ENCODE measurements at regions not wholly inside any gene's neighbourhood (a gene's known extent, or its start where the extent isn't known, plus 50 kb on each side); places are given as distances from the start of the nearest gene placed in this dataset.

DNA sequence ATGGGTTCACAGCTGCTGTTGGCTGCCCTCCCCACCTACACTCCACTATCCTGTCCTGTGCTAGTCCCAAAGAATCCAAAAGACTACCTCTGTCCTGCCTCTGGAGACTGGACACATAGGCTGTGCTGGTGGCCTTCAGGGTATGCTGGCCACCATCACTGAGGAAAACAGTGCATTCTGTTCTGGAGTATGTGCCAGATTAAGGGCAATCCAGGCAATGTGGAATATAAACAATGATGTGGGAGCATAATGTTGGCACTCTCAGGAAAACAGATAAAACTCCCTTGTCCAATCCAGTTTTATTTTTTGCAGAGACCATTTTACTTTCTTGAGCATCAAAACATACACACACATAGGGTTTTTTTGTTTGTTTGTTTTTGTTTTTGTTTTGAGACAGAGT is 94.3 kb downstream of the GLUL start:
- H2BK12ac ChIP-seq (ENCODE audit: insufficient read length, low read depth, low read length) = no peak overlapping the region
- H2BK15ac ChIP-seq (ENCODE audit: low read depth, low read length) = no peak overlapping the region
- H3K4me1 ChIP-seq (ENCODE audit: insufficient read depth, low read length) = no peaks in the 10 kb centered on the region
- no peak overlapping the region for H3K9ac ChIP-seq (ENCODE audit: extremely low read depth, insufficient read length, low read length)
- no peak for DNase-seq
- no peak overlapping the region for H3T11ph ChIP-seq (ENCODE audit: low read length)
- TF ChIP-seq, protein P1, sequence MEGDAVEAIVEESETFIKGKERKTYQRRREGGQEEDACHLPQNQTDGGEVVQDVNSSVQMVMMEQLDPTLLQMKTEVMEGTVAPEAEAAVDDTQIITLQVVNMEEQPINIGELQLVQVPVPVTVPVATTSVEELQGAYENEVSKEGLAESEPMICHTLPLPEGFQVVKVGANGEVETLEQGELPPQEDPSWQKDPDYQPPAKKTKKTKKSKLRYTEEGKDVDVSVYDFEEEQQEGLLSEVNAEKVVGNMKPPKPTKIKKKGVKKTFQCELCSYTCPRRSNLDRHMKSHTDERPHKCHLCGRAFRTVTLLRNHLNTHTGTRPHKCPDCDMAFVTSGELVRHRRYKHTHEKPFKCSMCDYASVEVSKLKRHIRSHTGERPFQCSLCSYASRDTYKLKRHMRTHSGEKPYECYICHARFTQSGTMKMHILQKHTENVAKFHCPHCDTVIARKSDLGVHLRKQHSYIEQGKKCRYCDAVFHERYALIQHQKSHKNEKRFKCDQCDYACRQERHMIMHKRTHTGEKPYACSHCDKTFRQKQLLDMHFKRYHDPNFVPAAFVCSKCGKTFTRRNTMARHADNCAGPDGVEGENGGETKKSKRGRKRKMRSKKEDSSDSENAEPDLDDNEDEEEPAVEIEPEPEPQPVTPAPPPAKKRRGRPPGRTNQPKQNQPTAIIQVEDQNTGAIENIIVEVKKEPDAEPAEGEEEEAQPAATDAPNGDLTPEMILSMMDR (conservative IDR thresholded peaks at IDR 0.05) = no peak
- H3K27ac ChIP-seq (ENCODE audit: insufficient read length, low read depth, low read length) = no peak overlapping the region
- no peak overlapping the region for H3K4ac ChIP-seq (ENCODE audit: low read depth, low read length)
- no peak overlapping the region; the same call in 1 of the 2 replicates for H3K14ac ChIP-seq (ENCODE audit: insufficient read depth, low read length)
- peaks cover 14 to 20% of the 10 kb centered on the region in 2 experiments for H3K4me1 Mint-ChIP-seq
- H3K27me3 ChIP-seq (ENCODE audit: insufficient read depth, low read length) = no peaks in the 10 kb centered on the region
- no peak overlapping the region for H3K27ac Mint-ChIP-seq
- no peak overlapping the region for H2AK5ac ChIP-seq (ENCODE audit: insufficient read length, low read length)
- H3K23me2 ChIP-seq (ENCODE audit: insufficient read length, low read depth, low read length, poor library complexity, severe bottlenecking) = no peaks in the 10 kb centered on the region
- H2BK5ac ChIP-seq (ENCODE audit: insufficient read length, low read length) = no peak overlapping the region
- H4K91ac ChIP-seq (ENCODE audit: insufficient read length, low read depth, low read length) = no peak overlapping the region
- no peak overlapping the region for H3K23ac ChIP-seq (ENCODE audit: insufficient read length, low read depth, low read length)
- H4K8ac ChIP-seq (replicated peaks; ENCODE audit: insufficient read length, low read depth, low read length) = no peak overlapping the region
- H3K27me3 Mint-ChIP-seq (ENCODE audit: low read depth) = no peaks in the 10 kb centered on the region
- no peak overlapping the region for H3K4me2 ChIP-seq (ENCODE audit: insufficient read depth, insufficient read length, low read length)
- H3K56ac ChIP-seq (ENCODE audit: insufficient read length, low read depth, low read length) = no peak overlapping the region
- H3K79me1 ChIP-seq (ENCODE audit: insufficient read depth, low read depth, low read length, poor library complexity, severe bottlenecking) = no peaks in the 10 kb centered on the region
- H4K5ac ChIP-seq (ENCODE audit: insufficient read length, low read depth, low read length) = no peak overlapping the region
- H2BK120ac ChIP-seq (ENCODE audit: low read depth, low read length, poor library complexity, severe bottlenecking) = no peak overlapping the region
- no peak overlapping the region for H3K18ac ChIP-seq (ENCODE audit: insufficient read length, low read depth, low read length)
- H4K20me1 ChIP-seq (ENCODE audit: control insufficient read depth, insufficient read depth, insufficient read length) = no peaks in the 10 kb centered on the region
- no peaks in the 10 kb centered on the region for H3K79me2 ChIP-seq (ENCODE audit: insufficient read depth, low read length)
- H2AFZ ChIP-seq (ENCODE audit: low read length) = no peak overlapping the region
- no peaks in the 10 kb centered on the region for H3K9me3 Mint-ChIP-seq
- no peak overlapping the region for H2BK20ac ChIP-seq (ENCODE audit: low read depth, low read length, poor library complexity, severe bottlenecking)
- H3K4me3 Mint-ChIP-seq = no peak overlapping the region
- H3K9me3 ChIP-seq (ENCODE audit: control insufficient read depth, low read depth, low read length) = no peaks in the 10 kb centered on the region
- H3K36me3 Mint-ChIP-seq (ENCODE audit: insufficient read depth in 1 of 3, low read depth in 3 of 3) = no peaks in the 10 kb centered on the region

Measured in H9 (cell line).